Bronchial epithelial cell (primary cell): ENCODE measurements at regions not wholly inside any gene's neighbourhood (a gene's known extent, or its start where the extent isn't known, plus 50 kb on each side); places are given as distances from the start of the nearest gene placed in this dataset.
A peak's percentile ranks its signal among the peaks of the same experiment; 100 is the strongest.
"Not testable (repeated sequence)": the region's sequence is repeated elsewhere in the genome, so short reads cannot be mapped to it uniquely, and the experiment has no call there.

ENCODE experiments used
- DNase-seq: peaks from one replicate; pipeline ENCODE4 v3.0.0-alpha.2; 2010; ENCODE audit warnings: low read depth
- FAIRE-seq: peaks from 2 replicates; lab custom pipeline; 2011; peaks lifted over from hg19 to GRCh38; lab: Jason Lieb, UNC
- H3K27me3 ChIP-seq: 2 replicates; pipeline ENCODE4 v1.5.1; 2011; ENCODE audit warnings: low read length; ENCODE audit not compliant: control insufficient read depth, insufficient read depth
- H3K36me3 ChIP-seq: 2 replicates; pipeline ENCODE4 v1.5.1; 2011; ENCODE audit warnings: low read length; ENCODE audit not compliant: control insufficient read depth, insufficient read depth
- H3K4me3 ChIP-seq: 2 replicates; pipeline ENCODE4 v1.5.1; 2011; ENCODE audit warnings: mild to moderate bottlenecking, low read depth, low read length, control low read depth
- CTCF ChIP-seq: IDR thresholded peaks from 2 replicates; pipeline ENCODE4 v1.5.1; 2011; ENCODE audit warnings: mild to moderate bottlenecking, moderate library complexity, low read length, control low read depth, inconsistent platforms; ENCODE audit not compliant: insufficient read depth, severe bottlenecking

- no peak for DNase-seq
Observed at GRCh38 chr6:6960571-6961251, 147.1 kb upstream of the RREB1 start.

GRCh38 chr6:6962086-6962485, 145.7 kb upstream of the RREB1 start:
- TF ChIP-seq CTCF: no peak
- Histone ChIP-seq H3K36me3 (no peaks in the 10 kb centered on the region), H3K4me3 (no peak overlapping the region), H3K27me3 (no peaks in the 10 kb centered on the region)
- no peak for DNase-seq
- no peak for FAIRE-seq

More at GRCh38 chr6:6960571-6961251, 147.1 kb upstream of the RREB1 start:
- Histone ChIP-seq H3K36me3 (no peaks in the 10 kb centered on the region), H3K27me3 (no peaks in the 10 kb centered on the region), H3K4me3 (no peak overlapping the region)
- FAIRE-seq: no peak
- TF ChIP-seq CTCF: no peak

- DNase-seq: no peak
- Histone ChIP-seq H3K36me3 (no peaks in the 10 kb centered on the region), H3K27me3 (no peaks in the 10 kb centered on the region), H3K4me3 (no peak overlapping the region)
- FAIRE-seq: no peak
- no peak for TF ChIP-seq CTCF
Observed at GRCh38 chr6:6962699-6963098, 145.1 kb upstream of the RREB1 start.

GRCh38 chr6:6963390-6963789, 144.4 kb upstream of the RREB1 start:
- not testable (repeated sequence) for DNase-seq, FAIRE-seq, H3K36me3 ChIP-seq, H3K27me3 ChIP-seq, H3K4me3 ChIP-seq

GRCh38 chr6:6964675-6965074, 143.1 kb upstream of the RREB1 start:
- no peak for TF ChIP-seq CTCF
- FAIRE-seq: no peak
- H3K4me3 ChIP-seq: no peak overlapping the region
- H3K27me3 ChIP-seq: no peaks in the 10 kb centered on the region
- H3K36me3 ChIP-seq: no peaks in the 10 kb centered on the region
- no peak for DNase-seq

GRCh38 chr6:6966127-6966526, 141.6 kb upstream of the RREB1 start:
- no peak for TF ChIP-seq CTCF
- H3K36me3 ChIP-seq: no peaks in the 10 kb centered on the region
- no peak overlapping the region for H3K4me3 ChIP-seq
- FAIRE-seq (no peak), DNase-seq (peak; percentile 47)
- no peaks in the 10 kb centered on the region for H3K27me3 ChIP-seq
